Upper lobe of left lung (tissue), 6 donors: ENCODE measurements at regions not wholly inside any gene's neighbourhood (a gene's known extent, or its start where the extent isn't known, plus 50 kb on each side); places are given as distances from the start of the nearest gene placed in this dataset.
A peak's percentile ranks its signal among the peaks of the same experiment; 100 is the strongest.

ENCODE experiments used
- ATAC-seq, 2 donors: fragments of 200-7000 bp; cut with Tn5 transposase; one replicate each; pipeline ENCODE4 v1.9.1; 2022; ENCODE audit warnings: mild to moderate bottlenecking in 2 of 2, moderate library complexity in 2 of 2; ENCODE audit not compliant: low FRiP score in 2 of 2
- DNase-seq, 2 donors: peaks; one replicate each; pipeline ENCODE4 v3.0.0-alpha.2; 2019 to 2020
- H3K27ac ChIP-seq, 4 donors: fragments of 200-600 bp; sonication (generic); one replicate each; pipeline ENCODE4 v1.5.1; 2016 to 2019
- H3K27me3 ChIP-seq, 4 donors: fragments of 200-600 bp; sonication (generic); one replicate each; pipeline ENCODE4 v1.5.1; 2017 to 2019
- H3K36me3 ChIP-seq, 4 donors: fragments of 200-600 bp; sonication (generic); one replicate each; pipeline ENCODE4 v1.5.1; 2016 to 2019
- H3K4me1 ChIP-seq, 4 donors: fragments of 200-600 bp; sonication (generic); one replicate each; pipeline ENCODE4 v1.5.1; 2018 to 2019
- H3K4me3 ChIP-seq, 4 donors: fragments of 200-600 bp; sonication (generic); one replicate each; pipeline ENCODE4 v1.5.1; 2017 to 2019; ENCODE audit warnings: mild to moderate bottlenecking in 2 of 4, moderate library complexity in 1 of 4
- H3K9me3 ChIP-seq, 4 donors: fragments of 200-600 bp; sonication (generic); one replicate each; pipeline ENCODE4 v1.5.1; 2018 to 2019
- CTCF ChIP-seq, 6 experiments: fragments of 450-650 bp in 4 of 6; fragments of 200-600 bp in 2 of 6; sonication (generic) in 2 of 6; IDR thresholded peaks; one replicate each; pipeline ENCODE4 v1.5.1; 2016 to 2019; ENCODE audit warnings: antibody characterized with exemption in 6 of 6
- EP300 ChIP-seq, 4 donors: sonication (generic); formaldehyde crosslinking; IDR thresholded peaks; one replicate each; pipeline ENCODE4 v1.5.1; 2017; ENCODE audit warnings: antibody characterized with exemption in 4 of 4, control low read depth in 2 of 4
- POLR2A ChIP-seq, 4 donors: fragments of 450-650 bp; IDR thresholded peaks; one replicate each; pipeline ENCODE4 v1.5.1; 2016 to 2017; ENCODE audit warnings: antibody characterized with exemption in 4 of 4, mild to moderate bottlenecking in 2 of 4
- POLR2AphosphoS5 ChIP-seq, 2 donors: sonication (generic); formaldehyde crosslinking; IDR thresholded peaks; one replicate each; pipeline ENCODE4 v1.5.1; 2017; ENCODE audit warnings: antibody characterized with exemption in 2 of 2
- WGBS, 2 donors: methylation state at CpG; one replicate each; pipeline ENCODE4 v1.1.5; 2017 to 2018; 5-methylcytosine and 5-hydroxymethylcytosine counted together
- donor health status: DM: no; HTN: no; CAD: no; lungs with moderate emphysema.
- donor health status: DM: no; HTN: yes; CAD: no; lungs with severe emphysema.

GRCh38 chrX:68935362-68935761 lies 106.5 kb downstream of the EFNB1 start:
- Histone ChIP-seq H3K27ac (peak overlapping the region in 2 of 4 donors; percentile 9 to 58), H3K4me3 (no peak overlapping the region), H3K27me3 (no peaks in the 10 kb centered on the region), H3K4me1 (peaks cover 0 to 8% (median 3%) of the 10 kb centered on the region in 4 donors), H3K36me3 (no peaks in the 10 kb centered on the region), H3K9me3 (no peaks in the 10 kb centered on the region)
- ATAC-seq (no peak), DNase-seq (peak in 1 of 2 donors; percentile 5)
- 46 to 50% methylated on average over 2 of the region's 2 CpGs for WGBS, 2 donors
- TF ChIP-seq EP300 (IDR thresholded peaks at IDR 0.05) (no peak), CTCF (IDR thresholded peaks at IDR 0.05) (no peak), POLR2AphosphoS5 (IDR thresholded peaks at IDR 0.05) (no peak), POLR2A (IDR thresholded peaks at IDR 0.05) (no peak)

GRCh38 chrX:68934922-68935321 lies 106.1 kb downstream of the EFNB1 start:
- no peaks in the 10 kb centered on the region for H3K36me3 ChIP-seq
- H3K4me1 ChIP-seq: peaks cover 0 to 8% (median 3%) of the 10 kb centered on the region in 4 donors
- TF ChIP-seq POLR2AphosphoS5 (IDR thresholded peaks at IDR 0.05) (no peak), CTCF (IDR thresholded peaks at IDR 0.05) (no peak), EP300 (IDR thresholded peaks at IDR 0.05) (no peak)
- 67 to 83% methylated on average over 3 to 6 of the region's 6 CpGs for WGBS, 2 donors
- DNase-seq (peak in 1 of 2 donors; percentile 8), ATAC-seq (no peak)
- no peak overlapping the region for H3K4me3 ChIP-seq
- H3K27ac ChIP-seq: peak overlapping the region in 3 of 4 donors; percentile 9 to 58 (median 11)
- H3K9me3 ChIP-seq: no peaks in the 10 kb centered on the region
- no peaks in the 10 kb centered on the region for H3K27me3 ChIP-seq

GRCh38 chrX:68934421-68934820 lies 105.6 kb downstream of the EFNB1 start:
- DNase-seq (no peak), ATAC-seq (no peak)
- H3K4me1 ChIP-seq: peaks cover 0 to 12% (median 4%) of the 10 kb centered on the region in 4 donors
- no peaks in the 10 kb centered on the region for H3K27me3 ChIP-seq
- H3K9me3 ChIP-seq: no peaks in the 10 kb centered on the region
- H3K4me3 ChIP-seq: no peak overlapping the region
- H3K27ac ChIP-seq: peak overlapping the region in 2 of 4 donors; percentile 11 to 58
- no peaks in the 10 kb centered on the region for H3K36me3 ChIP-seq
- WGBS, 2 donors: 14 to 39% methylated on average over 2 to 3 of the region's 3 CpGs
- TF ChIP-seq POLR2AphosphoS5 (IDR thresholded peaks at IDR 0.05): no peak
- no peak for TF ChIP-seq EP300 (IDR thresholded peaks at IDR 0.05)
- no peak for TF ChIP-seq CTCF (IDR thresholded peaks at IDR 0.05)

- H3K4me3 ChIP-seq: no peak overlapping the region
- H3K4me1 ChIP-seq: peaks cover 0 to 13% (median 0%) of the 10 kb centered on the region in 4 donors
- H3K27ac ChIP-seq: peak overlapping the region; percentile 43 to 64 (median 62)
- H3K9me3 ChIP-seq: no peaks in the 10 kb centered on the region
- TF ChIP-seq CTCF (IDR thresholded peaks at IDR 0.05) (no peak), POLR2A (IDR thresholded peaks at IDR 0.05) (no peak), POLR2AphosphoS5 (IDR thresholded peaks at IDR 0.05) (no peak), EP300 (IDR thresholded peaks at IDR 0.05) (no peak)
- no peak for DNase-seq
- H3K27me3 ChIP-seq: no peaks in the 10 kb centered on the region
- WGBS, 2 donors: 48 to 60% methylated on average over 4 of the region's 4 CpGs
- ATAC-seq: no peak
- H3K36me3 ChIP-seq: no peaks in the 10 kb centered on the region
These were observed 103.8 kb downstream of the EFNB1 start for GRCh38 chrX:68932611-68933010.

- WGBS, 2 donors: 51 to 55% methylated on average over 2 to 4 of the region's 4 CpGs
- H3K27me3 ChIP-seq: no peaks in the 10 kb centered on the region
- TF ChIP-seq POLR2AphosphoS5 (IDR thresholded peaks at IDR 0.05): peak in 1 of 2 donors; percentile 61
- peak in 2 of 4 donors; percentile 85 to 89 for TF ChIP-seq EP300 (IDR thresholded peaks at IDR 0.05)
- no peak for TF ChIP-seq POLR2A (IDR thresholded peaks at IDR 0.05)
- H3K36me3 ChIP-seq: no peaks in the 10 kb centered on the region
- DNase-seq: peak in 1 of 2 donors; percentile 34
- peak overlapping the region in 3 of 4 donors; percentile 63 to 74 (median 68) for H3K27ac ChIP-seq
- no peak overlapping the region for H3K4me3 ChIP-seq
- ATAC-seq: peak; percentile 38 to 47
- no peaks in the 10 kb centered on the region for H3K9me3 ChIP-seq
- peaks cover 0 to 13% (median 0%) of the 10 kb centered on the region in 4 donors for H3K4me1 ChIP-seq
These were observed 102.5 kb downstream of the EFNB1 start for GRCh38 chrX:68931345-68931744.
